GM12878 (cell line): ENCODE measurements at regions not wholly inside any gene's neighbourhood (a gene's known extent, or its start where the extent isn't known, plus 50 kb on each side); places are given as distances from the start of the nearest gene placed in this dataset.

ENCODE experiments used
- ATAC-seq: fragments of 200-7000 bp; cut with Tn5 transposase; 3 replicates; pipeline ENCODE4 v1.9.1; 2020; ENCODE audit warnings: mild to moderate bottlenecking, moderate library complexity
- BruUV-seq: library from RNA; stranded (reverse); fragments of 400-500 nt; replicated peaks from 2 replicates; lab custom pipeline; 2021; lab: Mats Ljungman, UMichigan
- CTCF ChIA-PET: fragments of 300-600 bp; sonication (Branson Sonifier 250); formaldehyde crosslinking; extraction: SDS; loops from one replicate; lab custom pipeline; 2021; ENCODE audit warnings: inconsistent platforms; lab: Yijun Ruan, JAX
- POLR2A ChIA-PET: fragments of 350-600 bp; formaldehyde crosslinking; extraction: SDS; loops from one replicate; lab custom pipeline; 2021; ENCODE audit warnings: inconsistent platforms; lab: Charles Lee
- RAD21 ChIA-PET: fragments of 300-600 bp; sonication (Branson Sonifier 250); formaldehyde crosslinking; loops from one replicate; lab custom pipeline; 2023; ENCODE audit warnings: antibody characterized with exemption; ENCODE audit not compliant: unreplicated experiment; lab: Charles Lee
- SMC1A ChIA-PET: fragments of 300-600 bp; sonication (Branson Sonifier 250); formaldehyde crosslinking; loops from one replicate; lab custom pipeline; 2023; ENCODE audit not compliant: unreplicated experiment, uncharacterized antibody; lab: Charles Lee
- DNase-seq: peaks from one replicate; pipeline ENCODE4 v3.0.0-alpha.2; 2011; ENCODE audit warnings: low read depth, low spot score
- FAIRE-seq: peaks from 3 replicates; lab custom pipeline; 2011; peaks lifted over from hg19 to GRCh38; lab: Jason Lieb, UNC
- H2AFZ ChIP-seq: 2 replicates; pipeline ENCODE4 v1.6.0; 2011; ENCODE audit warnings: low read depth, low read length, control low read depth; ENCODE audit not compliant: control insufficient read depth
- H3K27ac ChIP-seq: 2 replicates; pipeline ENCODE4 v1.5.1; 2011; ENCODE audit warnings: control low read depth; ENCODE audit not compliant: control insufficient read depth, insufficient read depth
- H3K27me3 ChIP-seq, 2 experiments: replicated peaks in 1 of 2; 2 replicates each; pipeline versions ENCODE4 v1.6.0 to v1.6.1; 2011; ENCODE audit warnings: low read length in 1 of 2; ENCODE audit not compliant: control insufficient read depth in 2 of 2, insufficient read depth in 2 of 2
- H3K36me3 ChIP-seq, 2 experiments: 2 replicates each; pipeline ENCODE4 v1.5.1; 2011; ENCODE audit warnings: low read length in 1 of 2; ENCODE audit not compliant: control insufficient read depth in 2 of 2, insufficient read depth in 2 of 2
- H3K4me1 ChIP-seq: 2 replicates; pipeline ENCODE4 v1.6.1; 2011; ENCODE audit warnings: mild to moderate bottlenecking, low read length, moderate library complexity, mixed read lengths; ENCODE audit not compliant: control insufficient read depth, insufficient read depth
- H3K4me2 ChIP-seq: 2 replicates; pipeline ENCODE4 v1.6.0; 2011; ENCODE audit warnings: control low read depth; ENCODE audit not compliant: control insufficient read depth, insufficient read depth
- H3K4me3 ChIP-seq: fragments of 200-600 bp; sonication (generic); 2 replicates; pipeline ENCODE4 v1.5.1; 2016
- H3K79me2 ChIP-seq: 2 replicates; pipeline ENCODE4 v1.6.0; 2011; ENCODE audit warnings: low read length; ENCODE audit not compliant: control insufficient read depth, insufficient read depth
- H3K9ac ChIP-seq: 2 replicates; pipeline ENCODE4 v1.8.0; 2011; ENCODE audit warnings: low read length, control low read depth, mixed read lengths; ENCODE audit not compliant: control insufficient read depth, insufficient read depth
- H3K9me3 ChIP-seq: replicated peaks from 3 replicates; pipeline ENCODE4 v1.5.1; 2011; ENCODE audit warnings: mild to moderate bottlenecking, low read length; ENCODE audit not compliant: control insufficient read depth, insufficient read depth
- H4K20me1 ChIP-seq: 2 replicates; pipeline ENCODE4 v1.6.0; 2011; ENCODE audit not compliant: control insufficient read depth, insufficient read depth
- BCL11A ChIP-seq: IDR thresholded peaks from 2 replicates; pipeline ENCODE4 v1.6.1; 2011; ENCODE audit warnings: low read depth, low read length
- BCL3 ChIP-seq: IDR thresholded peaks from 2 replicates; pipeline ENCODE4 v1.6.1; 2011; ENCODE audit warnings: borderline replicate concordance, low read depth, mild to moderate bottlenecking, moderate library complexity, low read length; ENCODE audit not compliant: insufficient read depth, poor library complexity, severe bottlenecking
- CBX3 ChIP-seq: fragments of 200-600 bp; sonication (generic); IDR thresholded peaks from 2 replicates; pipeline ENCODE4 v1.6.1; 2016; ENCODE audit warnings: low read depth, borderline replicate concordance
- CEBPB ChIP-seq, 2 experiments: fragments of 150-350 bp in 1 of 2; IDR thresholded peaks; 2 replicates each; pipeline ENCODE4 v1.6.1; 2012 to 2014; ENCODE audit warnings: low read depth in 2 of 2, low read length in 2 of 2, borderline replicate concordance in 1 of 2, inconsistent platforms in 1 of 2
- JUNB ChIP-seq: IDR thresholded peaks from 2 replicates; pipeline ENCODE4 v1.6.1; 2016; ENCODE audit warnings: antibody characterized with exemption, mild to moderate bottlenecking
- KAT2A ChIP-seq: conservative IDR thresholded peaks from 2 replicates; pipeline ENCODE4 v1.6.1; 2011; ENCODE audit warnings: low read depth, low read length; ENCODE audit not compliant: control insufficient read depth
- MYC ChIP-seq: IDR thresholded peaks from 2 replicates; pipeline ENCODE4 v1.6.1; 2011; ENCODE audit warnings: mild to moderate bottlenecking, low read length, moderate library complexity, inconsistent platforms; ENCODE audit not compliant: insufficient read depth, insufficient replicate concordance, insufficient read length, severe bottlenecking
- NFYB ChIP-seq: IDR thresholded peaks from 2 replicates; pipeline ENCODE4 v1.6.1; 2011; ENCODE audit warnings: low read depth, mild to moderate bottlenecking, low read length, improper control_type of control experiment, moderate library complexity; ENCODE audit not compliant: insufficient read depth
- PAX5 ChIP-seq: IDR thresholded peaks from 2 replicates; pipeline ENCODE4 v1.6.1; 2011; ENCODE audit warnings: low read depth, low read length, borderline replicate concordance
- RB1 ChIP-seq: fragments of 450-650 bp; formaldehyde crosslinking; IDR thresholded peaks from 2 replicates; pipeline ENCODE4 v1.6.1; 2017; ENCODE audit warnings: mild to moderate bottlenecking, borderline replicate concordance
- SMAD5 ChIP-seq: IDR thresholded peaks from 2 replicates; pipeline ENCODE4 v1.6.1; 2016; ENCODE audit warnings: antibody characterized with exemption, low read depth
- SREBF2 ChIP-seq: IDR thresholded peaks from 2 replicates; pipeline ENCODE4 v1.6.1; 2012; ENCODE audit warnings: mild to moderate bottlenecking, low read length
- STAT1 ChIP-seq: fragments of 450-650 bp; conservative IDR thresholded peaks from 2 replicates; pipeline ENCODE4 v1.6.1; 2014; ENCODE audit warnings: antibody characterized with exemption, mild to moderate bottlenecking
- TARDBP ChIP-seq: IDR thresholded peaks from 2 replicates; pipeline ENCODE4 v1.6.1; 2016; ENCODE audit warnings: borderline replicate concordance
- USF2 ChIP-seq: IDR thresholded peaks from 2 replicates; pipeline ENCODE4 v1.6.1; 2011; ENCODE audit warnings: low read depth, low read length, improper control_type of control experiment, borderline replicate concordance
- YBX1 ChIP-seq: fragments of 450-650 bp; IDR thresholded peaks from 2 replicates; pipeline ENCODE4 v1.6.1; 2016; ENCODE audit warnings: antibody characterized with exemption
- WGBS: methylation state at CpG from one replicate; pipeline ENCODE4 v1.1.6; 2016; ENCODE audit warnings: low lambda C conversion rate; ENCODE audit not compliant: insufficient replicate concordance, insufficient coverage; ENCODE audit errors: missing lambda C conversion rate; 5-methylcytosine and 5-hydroxymethylcytosine counted together
- in situ Hi-C: fragments of 300-500 bp; cut with MboI; formaldehyde crosslinking; loops from 9 replicates; pipeline ENCODE4 v1.14.3; 2018; ENCODE audit warnings: mixed read lengths
- intact Hi-C: fragments of 100-400 bp; cut with micrococcal nuclease; formaldehyde crosslinking; loops from one replicate; pipeline ENCODE4 v1.14.2; 2022; ENCODE audit not compliant: unreplicated experiment

- SMC1A ChIA-PET: interaction anchor here (0.6 kb wide), 1 partner anchor 334 kb away, joined by 3 read pairs; no protein-coding TSS in a partner anchor
Observed at GRCh38 chr1:239225396-239225795, 161.0 kb upstream of the CHRM3 start.

DNA sequence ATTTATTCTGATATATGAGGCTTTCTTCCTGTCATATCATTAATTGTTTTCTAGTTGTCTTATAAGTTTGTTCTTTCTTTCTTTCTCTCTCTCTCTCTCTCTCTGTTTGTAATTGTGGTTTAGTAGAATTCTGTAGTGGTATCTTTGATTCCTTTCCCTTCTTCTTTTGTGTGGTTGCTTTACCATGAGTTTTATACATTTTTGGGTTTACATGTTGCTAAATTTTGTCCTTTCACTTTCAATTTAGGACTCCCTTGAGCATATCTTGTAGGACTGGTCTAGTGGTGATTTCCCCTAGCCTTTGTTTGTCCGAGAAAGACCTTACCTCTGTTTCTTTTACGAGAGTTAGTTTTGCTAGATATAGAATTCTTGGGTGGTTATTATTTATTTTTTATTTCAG is 162.3 kb upstream of the CHRM3 start:
- no peaks in the 10 kb centered on the region for H4K20me1 ChIP-seq
- no peak for FAIRE-seq
- 36% methylated on average over 2 of the region's 2 CpGs for WGBS
- BruUV-seq: no TSS peak
- CTCF ChIA-PET: no interaction called here
- intact Hi-C loops: no loop called here
- no peaks in the 10 kb centered on the region for H3K4me1 ChIP-seq
- ATAC-seq: no peak
- no peak overlapping the region for H3K4me3 ChIP-seq
- H3K4me2 ChIP-seq: no peak overlapping the region
- TF ChIP-seq JUNB: no peak
- no peak for TF ChIP-seq NFYB
- TF ChIP-seq BCL11A: no peak
- no peak for TF ChIP-seq RB1
- TF ChIP-seq YBX1: no peak
- TF ChIP-seq CEBPB (IDR thresholded peaks at IDR 0.05; ENCODE audit: borderline replicate concordance in 1 of 2, low read depth in 2 of 2, low read length in 2 of 2): no peak
- no peak for TF ChIP-seq USF2
- TF ChIP-seq SMAD5: no peak
- no peak for TF ChIP-seq STAT1
- TF ChIP-seq CBX3: no peak
- TF ChIP-seq MYC: no peak
- TF ChIP-seq PAX5: no peak
- no peak for TF ChIP-seq TARDBP
- TF ChIP-seq, all 136 proteins: peak for 0
- POLR2A ChIA-PET: no interaction called here
- Histone ChIP-seq H3K27me3 (no peaks in the 10 kb centered on the region), H2AFZ (no peak overlapping the region), H3K9ac (no peak overlapping the region), H3K79me2 (no peaks in the 10 kb centered on the region), H3K9me3 (no peaks in the 10 kb centered on the region; the same call in 2 of the 3 replicates), H3K36me3 (no peaks in the 10 kb centered on the region), H3K27ac (no peak overlapping the region)
- DNase-seq: no peak
- RAD21 ChIA-PET: no interaction called here
- SMC1A ChIA-PET: no interaction called here
- in situ Hi-C loops: no loop called here

More at GRCh38 chr1:239225396-239225795, 161.0 kb upstream of the CHRM3 start:
- Histone ChIP-seq H3K79me2 (no peaks in the 10 kb centered on the region), H3K9me3 (no peaks in the 10 kb centered on the region; the same call in 2 of the 3 replicates), H3K27me3 (no peaks in the 10 kb centered on the region), H3K9ac (no peak overlapping the region), H3K27ac (no peak overlapping the region), H3K4me3 (no peak overlapping the region), H3K36me3 (no peaks in the 10 kb centered on the region), H3K4me2 (no peak overlapping the region), H3K4me1 (no peaks in the 10 kb centered on the region), H4K20me1 (no peaks in the 10 kb centered on the region), H2AFZ (no peak overlapping the region)
- 13% methylated on average over 2 of the region's 2 CpGs for WGBS
- TF ChIP-seq SREBF2 (no peak), KAT2A (no peak), BCL3 (no peak)
- ChIA-PET POLR2A (no interaction called here), RAD21 (no interaction called here), CTCF (no interaction called here)
- DNase-seq: no peak
- ATAC-seq: no peak
- intact Hi-C loops (no loop called here), in situ Hi-C loops (no loop called here)
- FAIRE-seq: no peak
- no TSS peak for BruUV-seq
